Astrocyte (in vitro differentiated cells and primary cell): ENCODE measurements at regions not wholly inside any gene's neighbourhood (a gene's known extent, or its start where the extent isn't known, plus 50 kb on each side); places are given as distances from the start of the nearest gene placed in this dataset.

ENCODE experiments used
- DNase-seq: peaks from one replicate; pipeline ENCODE4 v3.0.0-alpha.2; 2010; ENCODE audit warnings: low read depth
- FAIRE-seq: peaks from 2 replicates; lab custom pipeline; 2011; peaks lifted over from hg19 to GRCh38; lab: Jason Lieb, UNC
- H2AFZ ChIP-seq: 2 replicates; pipeline ENCODE4 v1.6.0; 2012; ENCODE audit warnings: low read depth, low read length, inconsistent platforms
- H3K27ac ChIP-seq: 2 replicates; pipeline ENCODE4 v1.5.1; 2011; ENCODE audit warnings: low read depth, low read length, inconsistent platforms
- H3K27me3 ChIP-seq: 2 replicates; pipeline ENCODE4 v1.6.0; 2011; ENCODE audit warnings: low read length, inconsistent platforms; ENCODE audit not compliant: insufficient read depth
- H3K36me3 ChIP-seq: 2 replicates; pipeline ENCODE4 v1.5.1; 2011; ENCODE audit warnings: low read length, inconsistent platforms; ENCODE audit not compliant: insufficient read depth
- H3K4me1 ChIP-seq: 2 replicates; pipeline ENCODE4 v1.5.1; 2011; ENCODE audit warnings: low read length, inconsistent platforms; ENCODE audit not compliant: insufficient read depth
- H3K4me2 ChIP-seq: 2 replicates; pipeline ENCODE4 v1.6.0; 2012; ENCODE audit warnings: low read length, inconsistent platforms
- H3K4me3 ChIP-seq: 2 replicates; pipeline ENCODE4 v1.5.1; 2011; ENCODE audit warnings: low read depth, mild to moderate bottlenecking, low read length, inconsistent platforms; ENCODE audit not compliant: insufficient read depth
- H3K79me2 ChIP-seq: 2 replicates; pipeline ENCODE4 v1.6.0; 2012; ENCODE audit warnings: mild to moderate bottlenecking, low read length, inconsistent platforms; ENCODE audit not compliant: insufficient read depth
- H3K9ac ChIP-seq: 2 replicates; pipeline ENCODE4 v1.6.0; 2012; ENCODE audit warnings: mild to moderate bottlenecking, low read length, inconsistent platforms
- H3K9me3 ChIP-seq: 2 replicates; pipeline ENCODE4 v1.5.1; 2012; ENCODE audit warnings: low read depth, mild to moderate bottlenecking, low read length, inconsistent platforms; ENCODE audit not compliant: insufficient read depth
- H4K20me1 ChIP-seq: 2 replicates; pipeline ENCODE4 v1.6.0; 2012; ENCODE audit warnings: low read length, inconsistent platforms; ENCODE audit not compliant: insufficient read depth
- H3K27ac Mint-ChIP-seq: one replicate; pipeline ENCODE4 v1.8.0; 2021; ENCODE audit warnings: mild to moderate bottlenecking, mixed read lengths; ENCODE audit not compliant: unreplicated experiment
- H3K27me3 Mint-ChIP-seq: one replicate; pipeline ENCODE4 v1.8.0; 2021; ENCODE audit warnings: low read depth, mixed read lengths; ENCODE audit not compliant: unreplicated experiment
- H3K36me3 Mint-ChIP-seq: one replicate; pipeline ENCODE4 v1.8.0; 2021; ENCODE audit warnings: low read depth, mixed read lengths; ENCODE audit not compliant: unreplicated experiment
- H3K4me1 Mint-ChIP-seq: one replicate; pipeline ENCODE4 v1.8.0; 2021; ENCODE audit warnings: low read depth, mixed read lengths; ENCODE audit not compliant: unreplicated experiment
- H3K4me3 Mint-ChIP-seq: one replicate; pipeline ENCODE4 v1.8.0; 2021; ENCODE audit warnings: mild to moderate bottlenecking, moderate library complexity, mixed read lengths; ENCODE audit not compliant: unreplicated experiment
- H3K9me3 Mint-ChIP-seq: one replicate; pipeline ENCODE4 v1.8.0; 2021; ENCODE audit warnings: mild to moderate bottlenecking, mixed read lengths; ENCODE audit not compliant: unreplicated experiment
- CTCF ChIP-seq: IDR thresholded peaks from 2 replicates; pipeline ENCODE4 v1.5.1; 2011; ENCODE audit warnings: low read depth, mild to moderate bottlenecking, inconsistent platforms, low read length, moderate library complexity; ENCODE audit not compliant: insufficient read depth
- EZH2 ChIP-seq: IDR thresholded peaks from 2 replicates; pipeline ENCODE4 v1.6.1; 2012; ENCODE audit warnings: mild to moderate bottlenecking, low read length, inconsistent platforms; ENCODE audit not compliant: insufficient read depth

- Histone ChIP-seq H4K20me1 (peaks cover 20% of the 10 kb centered on the region), H2AFZ (no peak overlapping the region), H3K4me3 (no peak overlapping the region), H3K36me3 (no peaks in the 10 kb centered on the region), H3K27ac (no peak overlapping the region), H3K9me3 (no peaks in the 10 kb centered on the region), H3K79me2 (no peaks in the 10 kb centered on the region), H3K27me3 (no peaks in the 10 kb centered on the region), H3K9ac (no peak overlapping the region), H3K4me1 (no peaks in the 10 kb centered on the region), H3K4me2 (no peak overlapping the region)
- H3K27me3 Mint-ChIP-seq, result no peaks in the 10 kb centered on the region
- TF ChIP-seq EZH2 (no peak), CTCF (no peak)
- FAIRE-seq, result no peak
- no peak for DNase-seq
- no peak overlapping the region for H3K4me3 Mint-ChIP-seq
- H3K9me3 Mint-ChIP-seq, result peaks cover 2% of the 10 kb centered on the region
- no peak overlapping the region for H3K27ac Mint-ChIP-seq
- H3K36me3 Mint-ChIP-seq, result peaks cover 3% of the 10 kb centered on the region
- peaks cover 19% of the 10 kb centered on the region for H3K4me1 Mint-ChIP-seq
These were observed 109.9 kb upstream of the TIAM2 start for GRCh38 chr6:154885214-154885613.

- H3K27ac Mint-ChIP-seq, result no peak overlapping the region
These were observed 109.1 kb upstream of the TIAM2 start for GRCh38 chr6:154886016-154886415.

More at GRCh38 chr6:154886016-154886415, 109.1 kb upstream of the TIAM2 start:
- Mint-ChIP-seq H3K9me3 (peaks cover 2% of the 10 kb centered on the region), H3K4me1 (peaks cover 19% of the 10 kb centered on the region), H3K4me3 (no peak overlapping the region), H3K36me3 (peaks cover 3% of the 10 kb centered on the region), H3K27me3 (no peaks in the 10 kb centered on the region)
- Histone ChIP-seq H3K27me3 (no peaks in the 10 kb centered on the region), H3K4me1 (no peaks in the 10 kb centered on the region), H3K9me3 (no peaks in the 10 kb centered on the region), H3K9ac (no peak overlapping the region), H3K36me3 (no peaks in the 10 kb centered on the region), H4K20me1 (peaks cover 20% of the 10 kb centered on the region), H3K4me3 (no peak overlapping the region), H3K4me2 (no peak overlapping the region), H2AFZ (no peak overlapping the region), H3K27ac (no peak overlapping the region), H3K79me2 (no peaks in the 10 kb centered on the region)
- no peak for TF ChIP-seq CTCF
- TF ChIP-seq EZH2, result no peak
- FAIRE-seq, result no peak
- DNase-seq, result no peak
